IPS DF 6.9 (cell line): ENCODE measurements at regions not wholly inside any gene's neighbourhood (a gene's known extent, or its start where the extent isn't known, plus 50 kb on each side); places are given as distances from the start of the nearest gene placed in this dataset.

Experiments
- DNase-seq: peaks from one replicate; pipeline ENCODE4 v3.0.0-alpha.2; 2013; ENCODE audit warnings: low read depth, low spot score
- H3K27ac ChIP-seq: one replicate; pipeline ENCODE4 v1.5.1; 2013; ENCODE audit warnings: low read length, control low read depth
- H3K27me3 ChIP-seq: 2 replicates; pipeline ENCODE4 v1.6.1; 2013; ENCODE audit warnings: mild to moderate bottlenecking, low read length; ENCODE audit not compliant: control insufficient read depth, insufficient read depth
- H3K36me3 ChIP-seq: 2 replicates; pipeline ENCODE4 v1.6.1; 2013; ENCODE audit warnings: low read length; ENCODE audit not compliant: control insufficient read depth, insufficient read depth
- H3K4me1 ChIP-seq: 2 replicates; pipeline ENCODE4 v1.6.1; 2013; ENCODE audit warnings: low read length; ENCODE audit not compliant: control insufficient read depth, insufficient read depth
- H3K4me3 ChIP-seq: 2 replicates; pipeline ENCODE4 v1.5.1; 2013; ENCODE audit warnings: mild to moderate bottlenecking, low read length
- H3K9me3 ChIP-seq: 2 replicates; pipeline ENCODE4 v1.6.1; 2013; ENCODE audit warnings: low read length, inconsistent platforms; ENCODE audit not compliant: control insufficient read depth, insufficient read depth
- WGBS: extraction: QIAGEN DNeasy Blood & Tissue Kit; methylation state at CpG from one replicate; pipeline ENCODE4 v1.1.7; 2013; ENCODE audit warnings: mixed read lengths, missing lambda C conversion rate; ENCODE audit not compliant: insufficient read length, insufficient coverage; 5-methylcytosine and 5-hydroxymethylcytosine counted together

DNA sequence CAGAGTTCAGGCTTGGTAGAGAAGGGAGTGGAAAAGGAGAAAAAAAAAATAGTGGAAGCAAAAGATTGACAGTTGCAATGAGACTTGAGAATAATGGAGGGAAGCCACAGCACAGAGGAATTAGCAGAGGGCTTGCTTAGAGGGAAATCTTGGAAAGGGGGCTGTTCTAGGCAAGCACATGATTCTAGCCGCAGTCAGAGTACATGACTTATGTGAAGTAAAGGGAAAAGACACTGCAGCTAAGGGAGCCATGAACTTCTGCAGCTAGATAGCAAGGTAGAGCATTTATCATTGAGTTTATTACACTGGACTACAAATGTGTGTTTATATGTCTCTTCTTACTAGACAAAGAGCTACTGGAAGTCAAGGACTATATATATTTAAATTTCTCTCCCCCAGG is 144.0 kb upstream of the OPCML start:
- H3K27ac ChIP-seq = no peak overlapping the region

GRCh38 chr11:133669371-133670053 is 137.2 kb upstream of the OPCML start:
- Histone ChIP-seq H3K27me3 (no peaks in the 10 kb centered on the region), H3K9me3 (no peaks in the 10 kb centered on the region), H3K4me3 (no peak overlapping the region), H3K36me3 (no peaks in the 10 kb centered on the region), H3K27ac (no peak overlapping the region), H3K4me1 (peaks cover 4% of the 10 kb centered on the region)
- WGBS = no CpG with 5 or more reads among the region's 12 CpGs
- DNase-seq = no peak

More for the DNA sequence above, 144.0 kb upstream of the OPCML start:
- WGBS = no CpG with 5 or more reads among the region's 1 CpG
- Histone ChIP-seq H3K4me1 (no peaks in the 10 kb centered on the region), H3K4me3 (no peak overlapping the region), H3K36me3 (no peaks in the 10 kb centered on the region), H3K27me3 (no peaks in the 10 kb centered on the region), H3K9me3 (no peaks in the 10 kb centered on the region)
- DNase-seq = no peak

- no peaks in the 10 kb centered on the region for H3K9me3 ChIP-seq
- no peaks in the 10 kb centered on the region for H3K36me3 ChIP-seq
- no peak overlapping the region for H3K4me3 ChIP-seq
- H3K27ac ChIP-seq = no peak overlapping the region
- H3K27me3 ChIP-seq = no peaks in the 10 kb centered on the region
- peaks cover 7% of the 10 kb centered on the region; the same call in 1 of the 2 replicates for H3K4me1 ChIP-seq
- DNase-seq = no peak
- no CpG with 5 or more reads among the region's 13 CpGs for WGBS
These were observed 131.1 kb upstream of the OPCML start for GRCh38 chr11:133663135-133663985.

GRCh38 chr11:133661846-133662245 is 129.5 kb upstream of the OPCML start:
- no peak overlapping the region for H3K4me3 ChIP-seq
- no CpG with 5 or more reads among the region's 9 CpGs for WGBS

GRCh38 chr11:133660202-133660568 is 127.9 kb upstream of the OPCML start:
- no peak overlapping the region for H3K27ac ChIP-seq
- no peaks in the 10 kb centered on the region for H3K9me3 ChIP-seq
- no peaks in the 10 kb centered on the region for H3K27me3 ChIP-seq
- H3K36me3 ChIP-seq = no peaks in the 10 kb centered on the region
- no peak overlapping the region for H3K4me3 ChIP-seq
- no peak for DNase-seq
- no CpG with 5 or more reads among the region's 5 CpGs for WGBS
- H3K4me1 ChIP-seq = peaks cover 7% of the 10 kb centered on the region; the same call in 1 of the 2 replicates

More at GRCh38 chr11:133661846-133662245, 129.5 kb upstream of the OPCML start:
- H3K9me3 ChIP-seq = no peaks in the 10 kb centered on the region
- no peak for DNase-seq
- peaks cover 7% of the 10 kb centered on the region; the same call in 1 of the 2 replicates for H3K4me1 ChIP-seq
- no peaks in the 10 kb centered on the region for H3K36me3 ChIP-seq
- H3K27me3 ChIP-seq = no peaks in the 10 kb centered on the region
- no peak overlapping the region for H3K27ac ChIP-seq

GRCh38 chr11:133659538-133660201 is 127.4 kb upstream of the OPCML start:
- Histone ChIP-seq H3K36me3 (no peaks in the 10 kb centered on the region), H3K27ac (no peak overlapping the region), H3K4me3 (no peak overlapping the region), H3K9me3 (no peaks in the 10 kb centered on the region), H3K27me3 (no peaks in the 10 kb centered on the region), H3K4me1 (peaks cover 7% of the 10 kb centered on the region; the same call in 1 of the 2 replicates)
- no CpG with 5 or more reads among the region's 8 CpGs for WGBS
- no peak for DNase-seq

DNA sequence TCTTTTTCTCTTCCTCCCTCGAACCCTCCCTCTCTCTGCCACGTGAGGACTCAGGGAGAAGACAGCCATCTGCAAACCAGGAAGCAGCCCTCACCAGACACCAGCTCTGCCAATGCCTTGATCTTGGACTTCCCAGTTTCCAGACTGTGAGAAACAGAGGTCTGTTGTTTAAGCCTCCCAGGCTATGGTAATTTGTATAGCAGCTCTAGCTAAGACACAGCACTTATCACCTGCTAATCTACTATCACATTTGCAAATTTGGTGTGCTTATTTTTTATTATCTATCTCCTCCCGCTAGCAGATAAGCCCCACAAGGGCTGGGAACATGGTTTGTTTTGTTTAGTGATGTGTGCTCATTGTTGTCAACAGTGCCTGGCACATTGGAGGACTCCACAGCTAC is 124.8 kb upstream of the OPCML start:
- DNase-seq = no peak
- Histone ChIP-seq H3K4me1 (peaks cover 7% of the 10 kb centered on the region; the same call in 1 of the 2 replicates), H3K27me3 (no peaks in the 10 kb centered on the region), H3K36me3 (no peaks in the 10 kb centered on the region), H3K27ac (no peak overlapping the region), H3K9me3 (no peaks in the 10 kb centered on the region), H3K4me3 (no peak overlapping the region)
- no CpG with 5 or more reads among the region's 3 CpGs for WGBS

- no peak overlapping the region for H3K4me3 ChIP-seq
- no CpG with 5 or more reads among the region's 13 CpGs for WGBS
- H3K27me3 ChIP-seq = no peaks in the 10 kb centered on the region
- H3K27ac ChIP-seq = no peak overlapping the region
- no peaks in the 10 kb centered on the region for H3K36me3 ChIP-seq
- no peak for DNase-seq
- H3K4me1 ChIP-seq = peaks cover 7% of the 10 kb centered on the region; the same call in 1 of the 2 replicates
- no peaks in the 10 kb centered on the region for H3K9me3 ChIP-seq
These were observed 123.9 kb upstream of the OPCML start for GRCh38 chr11:133656082-133656635.

- no peak overlapping the region for H3K4me3 ChIP-seq
- no peaks in the 10 kb centered on the region for H3K27me3 ChIP-seq
- WGBS = no CpG with 5 or more reads among the region's 12 CpGs
- H3K27ac ChIP-seq = no peak overlapping the region
- DNase-seq = no peak
- no peaks in the 10 kb centered on the region for H3K36me3 ChIP-seq
- H3K4me1 ChIP-seq = peaks cover 6% of the 10 kb centered on the region; the same call in 1 of the 2 replicates
- H3K9me3 ChIP-seq = no peaks in the 10 kb centered on the region
These were observed 122.4 kb upstream of the OPCML start for GRCh38 chr11:133654630-133655212.

GRCh38 chr11:133653336-133653735 is 121.0 kb upstream of the OPCML start:
- H3K27me3 ChIP-seq = no peaks in the 10 kb centered on the region
- H3K9me3 ChIP-seq = no peaks in the 10 kb centered on the region
- no CpG with 5 or more reads among the region's 5 CpGs for WGBS

More at GRCh38 chr11:133653336-133653735, 121.0 kb upstream of the OPCML start:
- Histone ChIP-seq H3K27ac (no peak overlapping the region), H3K36me3 (no peaks in the 10 kb centered on the region), H3K4me3 (no peak overlapping the region), H3K4me1 (no peaks in the 10 kb centered on the region)
- DNase-seq = no peak
